Endodermal cell (in vitro differentiated cells): ENCODE measurements at regions not wholly inside any gene's neighbourhood (a gene's known extent, or its start where the extent isn't known, plus 50 kb on each side); places are given as distances from the start of the nearest gene placed in this dataset.

Experiments used
- DNase-seq: peaks from one replicate; pipeline ENCODE4 v3.0.0-alpha.2; 2017
- H3K27ac ChIP-seq: 2 replicates; pipeline ENCODE4 v1.5.1; 2013; ENCODE audit warnings: mild to moderate bottlenecking, low read depth, low read length, moderate library complexity
- H3K27me3 ChIP-seq: 2 replicates; pipeline ENCODE4 v1.6.1; 2013; ENCODE audit warnings: mild to moderate bottlenecking, low read length, moderate library complexity; ENCODE audit not compliant: insufficient read depth, control insufficient read depth, poor library complexity, severe bottlenecking
- H3K36me3 ChIP-seq: 2 replicates; pipeline ENCODE4 v1.7.0; 2013; ENCODE audit warnings: mild to moderate bottlenecking, low read length, moderate library complexity; ENCODE audit not compliant: control insufficient read depth, insufficient read depth
- H3K4me1 ChIP-seq: one replicate; pipeline ENCODE4 v1.7.0; 2013; ENCODE audit warnings: low read length; ENCODE audit not compliant: control insufficient read depth, insufficient read depth
- H3K4me3 ChIP-seq: 2 replicates; pipeline ENCODE4 v1.5.1; 2013; ENCODE audit warnings: mild to moderate bottlenecking, low read length, moderate library complexity
- H3K9ac ChIP-seq: 2 replicates; pipeline ENCODE4 v1.6.1; 2013; ENCODE audit warnings: mild to moderate bottlenecking, low read length, moderate library complexity; ENCODE audit not compliant: poor library complexity, severe bottlenecking; ENCODE audit errors: extremely low read depth
- H3K9me3 ChIP-seq: 2 replicates; pipeline ENCODE4 v1.6.1; 2013; ENCODE audit warnings: mild to moderate bottlenecking, low read length, moderate library complexity; ENCODE audit not compliant: control insufficient read depth
- H3K27ac Mint-ChIP-seq: 2 replicates; pipeline ENCODE4 v1.8.0; 2020; ENCODE audit warnings: mixed read lengths
- H3K27me3 Mint-ChIP-seq: 2 replicates; pipeline ENCODE4 v1.8.0; 2021; ENCODE audit warnings: mild to moderate bottlenecking, mixed read lengths; ENCODE audit not compliant: insufficient read depth
- H3K36me3 Mint-ChIP-seq: 2 replicates; pipeline ENCODE4 v1.8.0; 2020; ENCODE audit warnings: low read depth, mixed read lengths
- H3K4me1 Mint-ChIP-seq: 2 replicates; pipeline ENCODE4 v1.8.0; 2020; ENCODE audit warnings: mixed read lengths
- H3K4me3 Mint-ChIP-seq: 2 replicates; pipeline ENCODE4 v1.8.0; 2020; ENCODE audit warnings: mild to moderate bottlenecking, moderate library complexity, mixed read lengths
- H3K9me3 Mint-ChIP-seq: 2 replicates; pipeline ENCODE4 v1.8.0; 2020; ENCODE audit warnings: mild to moderate bottlenecking, mixed read lengths
- CTCF ChIP-seq: fragments of 200-600 bp; sonication (generic); conservative IDR thresholded peaks from 2 replicates; pipeline ENCODE4 v1.5.0; 2021; ENCODE audit warnings: antibody characterized with exemption, mild to moderate bottlenecking
- WGBS, 2 experiments: methylation state at CpG; one replicate each; pipeline versions ENCODE4 v1.1.5 to v1.1.7; 2013; ENCODE audit warnings: missing lambda C conversion rate in 2 of 2, mixed read lengths in 1 of 2; ENCODE audit not compliant: insufficient coverage in 1 of 2, insufficient read length in 1 of 2; 5-methylcytosine and 5-hydroxymethylcytosine counted together

GRCh38 chr1:2877391-2877790, 75.9 kb upstream of the TTC34 start:
- no peak overlapping the region for H3K9ac ChIP-seq
- Mint-ChIP-seq H3K9me3 (peaks cover 79% of the 10 kb centered on the region), H3K36me3 (no peaks in the 10 kb centered on the region), H3K27me3 (no peaks in the 10 kb centered on the region), H3K4me1 (no peaks in the 10 kb centered on the region), H3K27ac (no peak overlapping the region), H3K4me3 (no peak overlapping the region)
- 89 to 90% methylated on average over 10 to 17 of the region's 17 CpGs for WGBS, 2 experiments
- no peak overlapping the region for H3K27ac ChIP-seq
- no peaks in the 10 kb centered on the region for H3K4me1 ChIP-seq
- no peak for TF ChIP-seq CTCF
- DNase-seq, result no peak
- no peak overlapping the region for H3K4me3 ChIP-seq
- no peaks in the 10 kb centered on the region for H3K27me3 ChIP-seq
- H3K36me3 ChIP-seq, result no peaks in the 10 kb centered on the region
- H3K9me3 ChIP-seq, result peaks cover 12% of the 10 kb centered on the region

GRCh38 chr1:2878591-2878990, 77.1 kb upstream of the TTC34 start:
- H3K9me3 ChIP-seq, result peaks cover 12% of the 10 kb centered on the region
- no peaks in the 10 kb centered on the region for H3K4me1 Mint-ChIP-seq
- H3K4me1 ChIP-seq, result no peaks in the 10 kb centered on the region
- H3K27me3 ChIP-seq, result no peaks in the 10 kb centered on the region
- no peak for DNase-seq
- H3K36me3 Mint-ChIP-seq, result no peaks in the 10 kb centered on the region
- H3K36me3 ChIP-seq, result no peaks in the 10 kb centered on the region
- H3K27me3 Mint-ChIP-seq, result no peaks in the 10 kb centered on the region
- H3K4me3 Mint-ChIP-seq, result no peak overlapping the region
- no peak overlapping the region for H3K27ac Mint-ChIP-seq
- TF ChIP-seq CTCF, result no peak
- H3K9me3 Mint-ChIP-seq, result peaks cover 78% of the 10 kb centered on the region
- 85 to 92% methylated on average over 8 to 14 of the region's 14 CpGs for WGBS, 2 experiments
- H3K27ac ChIP-seq, result no peak overlapping the region
- H3K9ac ChIP-seq, result no peak overlapping the region
- no peak overlapping the region for H3K4me3 ChIP-seq

- no peaks in the 10 kb centered on the region for H3K4me1 ChIP-seq
- Mint-ChIP-seq H3K4me1 (no peaks in the 10 kb centered on the region), H3K27me3 (no peaks in the 10 kb centered on the region), H3K9me3 (peaks cover 76% of the 10 kb centered on the region), H3K27ac (no peak overlapping the region), H3K36me3 (no peaks in the 10 kb centered on the region), H3K4me3 (no peak overlapping the region)
- no peaks in the 10 kb centered on the region for H3K36me3 ChIP-seq
- DNase-seq, result no peak
- H3K9me3 ChIP-seq, result peaks cover 8% of the 10 kb centered on the region
- no peaks in the 10 kb centered on the region for H3K27me3 ChIP-seq
- no peak overlapping the region for H3K27ac ChIP-seq
- H3K9ac ChIP-seq, result no peak overlapping the region
- H3K4me3 ChIP-seq, result no peak overlapping the region
- TF ChIP-seq CTCF, result no peak
- 80 to 94% methylated on average over 6 to 14 of the region's 14 CpGs for WGBS, 2 experiments
These were observed 77.5 kb upstream of the TTC34 start for GRCh38 chr1:2879026-2879425.
